Ovary (tissue), 7 donors: ENCODE measurements at regions not wholly inside any gene's neighbourhood (a gene's known extent, or its start where the extent isn't known, plus 50 kb on each side); places are given as distances from the start of the nearest gene placed in this dataset.
A peak's percentile ranks its signal among the peaks of the same experiment; 100 is the strongest.

ENCODE experiments used
- DNase-seq, 5 donors: peaks; one replicate each; pipeline ENCODE4 v3.0.0-alpha.2; 2019 to 2020
- H3K27ac ChIP-seq, 2 donors: fragments of 200-600 bp; one replicate each; pipeline versions ENCODE4 v1.5.1 to v1.8.0; 2019 to 2022
- H3K27me3 ChIP-seq: fragments of 200-600 bp; one replicate; pipeline ENCODE4 v1.8.0; 2022
- H3K36me3 ChIP-seq: fragments of 200-600 bp; sonication (generic); one replicate; pipeline ENCODE4 v1.5.1; 2019
- H3K4me1 ChIP-seq: one replicate; pipeline ENCODE4 v1.8.1; 2013; ENCODE audit warnings: mild to moderate bottlenecking, moderate library complexity; ENCODE audit not compliant: insufficient read depth
- H3K4me3 ChIP-seq: fragments of 200-600 bp; sonication (generic); one replicate; pipeline ENCODE4 v1.5.1; 2017
- H3K9me3 ChIP-seq, 2 donors: fragments of 200-600 bp in 1 of 2; sonication (generic) in 1 of 2; one replicate each; pipeline versions ENCODE4 v1.5.1 to v1.8.1; 2013 to 2019; ENCODE audit warnings: mild to moderate bottlenecking in 1 of 2, moderate library complexity in 1 of 2
- CTCF ChIP-seq, 3 donors: fragments of 450-650 bp in 2 of 3; fragments of 200-600 bp in 1 of 3; IDR thresholded peaks; one replicate each; pipeline versions ENCODE4 v1.5.1 to v1.8.0; 2016 to 2022; ENCODE audit warnings: antibody characterized with exemption in 3 of 3, mild to moderate bottlenecking in 1 of 3
- EP300 ChIP-seq: sonication (generic); formaldehyde crosslinking; IDR thresholded peaks from one replicate; pipeline ENCODE4 v1.6.1; 2017; ENCODE audit warnings: antibody characterized with exemption
- POLR2A ChIP-seq: fragments of 450-650 bp; IDR thresholded peaks from one replicate; pipeline ENCODE4 v1.6.1; 2017; ENCODE audit warnings: antibody characterized with exemption, mild to moderate bottlenecking, moderate library complexity
- WGBS, 3 donors: extraction: QIAGEN DNeasy Blood & Tissue Kit in 1 of 3; methylation state at CpG; one replicate each; pipeline versions ENCODE4 v1.1.5 to v1.1.7; 2013 to 2017; 5-methylcytosine and 5-hydroxymethylcytosine counted together
- intact Hi-C, 4 donors: fragments of 100-400 bp; cut with DNase I; formaldehyde crosslinking; loops; one replicate each; pipeline versions ENCODE4 v1.11.0 to v1.15.1; 2022 to 2023
- donor health status: DM: no; HTN: no; CAD: no; lungs with moderate emphysema.
- donor health status: DM: no; HTN: no; CAD: no.
- donor health status: Bipolar disorder and iron deficiency.
- donor health status: DM: no; HTN: no; CAD: no.
- donor health status: DM: yes; HTN: yes; CAD: no.

GRCh38 chr11:127629200-127629599 is 628.6 kb upstream of the KIRREL3 start:
- Histone ChIP-seq H3K36me3 (no peaks in the 10 kb centered on the region), H3K4me1 (no peaks in the 10 kb centered on the region), H3K27ac (no peak overlapping the region), H3K9me3 (no peaks in the 10 kb centered on the region), H3K4me3 (no peak overlapping the region), H3K27me3 (no peaks in the 10 kb centered on the region)
- TF ChIP-seq CTCF (IDR thresholded peaks at IDR 0.05) (no peak), EP300 (no peak), POLR2A (no peak)
- intact Hi-C loops = no loop called here
- 73 to 85% (median 76%) methylated on average over 3 of the region's 3 CpGs for WGBS, 3 donors
- DNase-seq = no peak

DNA sequence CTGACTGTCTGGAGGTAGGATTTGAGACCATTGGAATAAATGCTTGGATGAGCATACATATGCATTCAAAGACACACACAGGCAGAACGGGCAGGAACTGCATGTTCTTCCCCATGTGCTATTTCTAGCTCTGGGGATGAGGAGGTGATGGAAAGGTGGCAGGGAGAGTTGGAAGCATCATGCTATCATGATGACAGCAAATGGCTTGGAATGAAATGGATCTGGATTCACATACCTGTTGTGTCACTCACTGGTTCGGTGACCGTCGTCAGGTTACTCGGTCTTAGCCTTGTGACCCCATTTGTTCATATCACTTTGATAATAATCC is 627.9 kb upstream of the KIRREL3 start:
- Histone ChIP-seq H3K9me3 (no peaks in the 10 kb centered on the region), H3K4me3 (no peak overlapping the region), H3K36me3 (no peaks in the 10 kb centered on the region), H3K4me1 (no peaks in the 10 kb centered on the region), H3K27me3 (no peaks in the 10 kb centered on the region), H3K27ac (no peak overlapping the region)
- no peak for DNase-seq
- TF ChIP-seq POLR2A (no peak), CTCF (IDR thresholded peaks at IDR 0.05) (no peak), EP300 (no peak)
- intact Hi-C loops = no loop called here
- WGBS, 3 donors = 77 to 79% (median 79%) methylated on average over 5 of the region's 5 CpGs

DNA sequence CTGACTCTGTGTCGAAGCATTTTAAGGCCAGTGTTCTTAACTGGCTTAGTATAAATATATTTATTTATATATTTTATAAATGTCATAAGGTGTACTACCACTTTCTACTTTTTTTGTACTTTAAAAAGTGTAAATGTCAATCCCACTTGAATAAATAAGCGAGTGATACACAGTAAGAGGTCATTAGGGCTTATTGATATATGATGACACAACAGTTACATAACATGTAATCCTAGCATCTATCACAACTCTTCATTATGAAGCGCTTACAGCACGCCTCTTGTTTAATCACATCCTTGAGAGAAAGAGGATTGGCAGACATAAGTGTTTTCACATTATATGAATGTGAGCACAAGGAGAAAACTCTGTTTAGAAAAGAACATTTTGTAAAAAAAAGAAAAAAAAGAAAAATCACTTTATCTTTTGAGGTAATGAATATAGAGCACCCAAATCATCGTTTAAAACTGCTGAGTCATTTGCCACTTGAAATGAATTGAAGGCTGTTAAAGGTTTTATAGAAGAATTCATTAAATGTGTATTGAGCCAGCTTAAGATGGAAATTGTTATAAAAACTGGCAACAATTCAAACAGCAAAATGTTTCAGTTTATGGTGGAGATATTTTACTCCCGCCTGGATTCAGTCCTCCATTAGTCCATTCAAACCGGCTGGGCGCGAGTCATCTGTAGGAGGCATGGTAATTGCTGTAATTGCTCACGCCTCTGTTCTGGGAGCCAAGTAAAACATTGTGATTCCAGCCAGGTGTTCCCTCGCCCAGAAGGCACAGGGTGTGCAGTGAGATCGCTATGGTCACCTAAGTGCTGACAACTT is 627.3 kb upstream of the KIRREL3 start:
- H3K9me3 ChIP-seq = no peaks in the 10 kb centered on the region
- intact Hi-C loops = no loop called here
- TF ChIP-seq POLR2A (no peak), CTCF (IDR thresholded peaks at IDR 0.05) (no peak)
- no peaks in the 10 kb centered on the region for H3K36me3 ChIP-seq
- H3K27me3 ChIP-seq = no peaks in the 10 kb centered on the region
- peak in 1 of 5 donors; percentile 7 for DNase-seq
- WGBS, 3 donors = 18 to 27% (median 22%) methylated on average over 12 of the region's 12 CpGs
- no peak overlapping the region for H3K4me3 ChIP-seq
- H3K27ac ChIP-seq = no peak overlapping the region
- no peaks in the 10 kb centered on the region for H3K4me1 ChIP-seq

GRCh38 chr11:127627204-127627603 is 626.6 kb upstream of the KIRREL3 start:
- H3K9me3 ChIP-seq = no peaks in the 10 kb centered on the region
- H3K4me3 ChIP-seq = no peak overlapping the region
- no peak for TF ChIP-seq POLR2A
- no peak for TF ChIP-seq EP300
- no peak for TF ChIP-seq CTCF (IDR thresholded peaks at IDR 0.05)
- DNase-seq = no peak
- 52 to 62% (median 59%) methylated on average over 1 of the region's 1 CpG for WGBS, 3 donors
- intact Hi-C loops = no loop called here
- H3K27me3 ChIP-seq = no peaks in the 10 kb centered on the region
- no peaks in the 10 kb centered on the region for H3K36me3 ChIP-seq
- H3K27ac ChIP-seq = no peak overlapping the region
- H3K4me1 ChIP-seq = no peaks in the 10 kb centered on the region
